H9 (cell line): ENCODE measurements at regions not wholly inside any gene's neighbourhood (a gene's known extent, or its start where the extent isn't known, plus 50 kb on each side); places are given as distances from the start of the nearest gene placed in this dataset.

ENCODE experiments used
- DNase-seq: peaks from one replicate; pipeline ENCODE4 v3.0.0-alpha.2; 2017
- H2AFZ ChIP-seq: one replicate; pipeline ENCODE4 v1.6.1; 2013; ENCODE audit warnings: mild to moderate bottlenecking, low read length, control low read depth, moderate library complexity
- H2AK5ac ChIP-seq: 2 replicates; pipeline ENCODE4 v1.6.1; 2013; ENCODE audit warnings: low read length, control low read depth, mixed read lengths; ENCODE audit not compliant: insufficient read length
- H2BK120ac ChIP-seq: one replicate; pipeline ENCODE4 v1.6.1; 2013; ENCODE audit warnings: low read depth, mild to moderate bottlenecking, low read length, control low read depth, inconsistent platforms; ENCODE audit not compliant: poor library complexity, severe bottlenecking
- H2BK12ac ChIP-seq: 2 replicates; pipeline ENCODE4 v1.6.1; 2013; ENCODE audit warnings: low read length, control low read depth, mixed read lengths, low read depth; ENCODE audit not compliant: insufficient read length
- H2BK15ac ChIP-seq: 2 replicates; pipeline ENCODE4 v1.6.1; 2013; ENCODE audit warnings: low read depth, low read length, control low read depth
- H2BK20ac ChIP-seq: one replicate; pipeline ENCODE4 v1.6.1; 2013; ENCODE audit warnings: low read depth, mild to moderate bottlenecking, low read length, control low read depth, inconsistent platforms; ENCODE audit not compliant: poor library complexity, severe bottlenecking
- H2BK5ac ChIP-seq: 2 replicates; pipeline ENCODE4 v1.6.1; 2013; ENCODE audit warnings: low read length, control low read depth, mixed read lengths; ENCODE audit not compliant: insufficient read length
- H3K14ac ChIP-seq: 2 replicates; pipeline ENCODE4 v1.6.1; 2013; ENCODE audit warnings: low read length, control low read depth; ENCODE audit not compliant: insufficient read depth
- H3K18ac ChIP-seq: 2 replicates; pipeline ENCODE4 v1.6.1; 2013; ENCODE audit warnings: low read depth, mild to moderate bottlenecking, mixed read lengths, low read length, control low read depth; ENCODE audit not compliant: insufficient read length
- H3K23ac ChIP-seq: 2 replicates; pipeline ENCODE4 v1.6.1; 2013; ENCODE audit warnings: low read length, control low read depth, mixed read lengths, low read depth; ENCODE audit not compliant: insufficient read length
- H3K23me2 ChIP-seq: 2 replicates; pipeline ENCODE4 v1.6.1; 2013; ENCODE audit warnings: low read depth, mild to moderate bottlenecking, mixed read lengths, low read length, control low read depth; ENCODE audit not compliant: insufficient read length, poor library complexity, severe bottlenecking
- H3K27ac ChIP-seq: 2 replicates; pipeline ENCODE4 v1.5.1; 2013; ENCODE audit warnings: low read length, control low read depth, mixed read lengths, low read depth; ENCODE audit not compliant: insufficient read length
- H3K27me3 ChIP-seq: 2 replicates; pipeline ENCODE4 v1.6.1; 2013; ENCODE audit warnings: low read length, control low read depth, inconsistent platforms; ENCODE audit not compliant: insufficient read depth
- H3K4ac ChIP-seq: 2 replicates; pipeline ENCODE4 v1.6.1; 2013; ENCODE audit warnings: low read depth, mild to moderate bottlenecking, control low read depth, inconsistent platforms, low read length, moderate library complexity
- H3K4me1 ChIP-seq: 2 replicates; pipeline ENCODE4 v1.6.1; 2013; ENCODE audit warnings: low read length, control low read depth, inconsistent platforms; ENCODE audit not compliant: insufficient read depth
- H3K4me2 ChIP-seq: 2 replicates; pipeline ENCODE4 v1.6.1; 2013; ENCODE audit warnings: low read length, control low read depth, mixed read lengths; ENCODE audit not compliant: insufficient read length, insufficient read depth
- H3K56ac ChIP-seq: 2 replicates; pipeline ENCODE4 v1.6.1; 2013; ENCODE audit warnings: low read depth, mild to moderate bottlenecking, mixed read lengths, low read length, control low read depth; ENCODE audit not compliant: insufficient read length
- H3K79me1 ChIP-seq: 2 replicates; pipeline ENCODE4 v1.6.1; 2013; ENCODE audit warnings: low read depth, mild to moderate bottlenecking, moderate library complexity, low read length, control low read depth, inconsistent platforms; ENCODE audit not compliant: insufficient read depth, poor library complexity, severe bottlenecking
- H3K79me2 ChIP-seq: 2 replicates; pipeline ENCODE4 v1.6.1; 2013; ENCODE audit warnings: low read length, control low read depth, inconsistent platforms; ENCODE audit not compliant: insufficient read depth
- H3K9ac ChIP-seq: 2 replicates; pipeline ENCODE4 v1.6.1; 2013; ENCODE audit warnings: low read length, control low read depth, mixed read lengths; ENCODE audit not compliant: insufficient read length; ENCODE audit errors: extremely low read depth
- H3K9me3 ChIP-seq: one replicate; pipeline ENCODE4 v1.6.1; 2013; ENCODE audit warnings: low read depth, low read length, inconsistent platforms; ENCODE audit not compliant: control insufficient read depth
- H3T11ph ChIP-seq: one replicate; pipeline ENCODE4 v1.6.1; 2013; ENCODE audit warnings: mild to moderate bottlenecking, low read length, control low read depth, inconsistent platforms
- H4K20me1 ChIP-seq: one replicate; pipeline ENCODE4 v1.6.1; 2013; ENCODE audit not compliant: control insufficient read depth, insufficient read length, insufficient read depth
- H4K5ac ChIP-seq: 2 replicates; pipeline ENCODE4 v1.6.1; 2013; ENCODE audit warnings: low read depth, mild to moderate bottlenecking, mixed read lengths, low read length, control low read depth; ENCODE audit not compliant: insufficient read length
- H4K8ac ChIP-seq: replicated peaks from 2 replicates; pipeline ENCODE4 v1.6.1; 2013; ENCODE audit warnings: low read length, control low read depth, mixed read lengths, low read depth; ENCODE audit not compliant: insufficient read length
- H4K91ac ChIP-seq: 2 replicates; pipeline ENCODE4 v1.6.1; 2013; ENCODE audit warnings: low read depth, mild to moderate bottlenecking, moderate library complexity, mixed read lengths, low read length, control low read depth; ENCODE audit not compliant: insufficient read length
- H3K27ac Mint-ChIP-seq, 3 experiments: 2 replicates in 2 of 3; 3 replicates in 1 of 3; pipeline ENCODE4 v1.8.0; 2020 to 2021; ENCODE audit warnings: mixed read lengths in 3 of 3, mild to moderate bottlenecking in 1 of 3, moderate library complexity in 1 of 3
- H3K27me3 Mint-ChIP-seq: 2 replicates; pipeline ENCODE4 v1.8.0; 2021; ENCODE audit warnings: low read depth, mild to moderate bottlenecking, moderate library complexity, mixed read lengths
- H3K36me3 Mint-ChIP-seq, 3 experiments: 2 replicates in 2 of 3; 3 replicates in 1 of 3; pipeline ENCODE4 v1.8.0; 2020 to 2021; ENCODE audit warnings: low read depth in 3 of 3, mixed read lengths in 3 of 3; ENCODE audit not compliant: insufficient read depth in 1 of 3
- H3K4me1 Mint-ChIP-seq, 2 experiments: 2 replicates each; pipeline ENCODE4 v1.8.0; 2020; ENCODE audit warnings: mixed read lengths in 2 of 2
- H3K4me3 Mint-ChIP-seq, 2 experiments: 2 replicates in 1 of 2; 3 replicates in 1 of 2; pipeline ENCODE4 v1.8.0; 2020 to 2021; ENCODE audit warnings: mild to moderate bottlenecking in 2 of 2, mixed read lengths in 2 of 2, moderate library complexity in 1 of 2
- H3K9me3 Mint-ChIP-seq, 2 experiments: 2 replicates in 1 of 2; 3 replicates in 1 of 2; pipeline ENCODE4 v1.8.0; 2020; ENCODE audit warnings: mild to moderate bottlenecking in 2 of 2, mixed read lengths in 2 of 2, moderate library complexity in 1 of 2
- WGBS: extraction: QIAGEN DNeasy Blood & Tissue Kit; methylation state at CpG from one replicate; pipeline ENCODE4 v1.1.7; 2013; ENCODE audit warnings: missing lambda C conversion rate, low lambda C conversion rate, mixed read lengths; ENCODE audit not compliant: insufficient read length; ENCODE audit errors: extremely low coverage; 5-methylcytosine and 5-hydroxymethylcytosine counted together
- TF ChIP-seq, protein P1 (sequence below): fragments of 200-600 bp; sonication (generic); conservative IDR thresholded peaks from 3 replicates; pipeline ENCODE4 v1.8.0; 2021; ENCODE audit warnings: antibody characterized with exemption, mild to moderate bottlenecking

DNA sequence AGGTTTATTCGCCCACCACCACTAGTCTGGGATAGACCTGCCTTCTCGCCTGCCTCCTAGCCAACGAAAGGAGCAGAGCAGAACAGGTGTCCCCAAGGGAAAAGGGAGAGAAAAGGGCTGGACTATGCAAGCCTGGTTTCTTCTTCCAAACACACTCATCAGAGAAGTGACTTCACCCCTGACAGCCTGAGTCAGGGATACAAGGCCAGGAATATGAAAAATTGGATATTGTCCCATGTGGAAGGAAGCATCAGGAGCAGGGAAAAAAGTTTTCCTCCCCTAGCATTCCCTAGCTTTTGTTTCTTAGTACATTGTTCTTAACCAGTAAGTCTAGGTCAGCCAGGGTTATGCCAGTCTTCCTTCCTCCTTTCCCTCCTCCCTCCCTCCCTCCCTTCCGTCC is 56.9 kb upstream of the TNRC6B start:
- no peak overlapping the region for H2BK20ac ChIP-seq
- H3K27me3 ChIP-seq = no peaks in the 10 kb centered on the region
- no peak overlapping the region for H3K14ac ChIP-seq
- H3K4ac ChIP-seq = no peak overlapping the region
- no CpG with 5 or more reads among the region's 4 CpGs for WGBS
- no peaks in the 10 kb centered on the region for H3K9me3 ChIP-seq
- no peaks in the 10 kb centered on the region for H3K79me2 ChIP-seq
- no peak overlapping the region for H2BK120ac ChIP-seq
- H2BK12ac ChIP-seq = no peak overlapping the region
- no peak overlapping the region for H3K9ac ChIP-seq
- no peak overlapping the region for H4K91ac ChIP-seq
- H3K27ac Mint-ChIP-seq = no peak overlapping the region
- no peak overlapping the region for H2AK5ac ChIP-seq
- H3K23ac ChIP-seq = no peak overlapping the region
- peaks cover 5% of the 10 kb centered on the region; the same call in 1 of the 2 replicates for H3K4me1 ChIP-seq
- H3K27ac ChIP-seq = no peak overlapping the region
- H3K4me2 ChIP-seq = no peak overlapping the region
- TF ChIP-seq, protein P1, sequence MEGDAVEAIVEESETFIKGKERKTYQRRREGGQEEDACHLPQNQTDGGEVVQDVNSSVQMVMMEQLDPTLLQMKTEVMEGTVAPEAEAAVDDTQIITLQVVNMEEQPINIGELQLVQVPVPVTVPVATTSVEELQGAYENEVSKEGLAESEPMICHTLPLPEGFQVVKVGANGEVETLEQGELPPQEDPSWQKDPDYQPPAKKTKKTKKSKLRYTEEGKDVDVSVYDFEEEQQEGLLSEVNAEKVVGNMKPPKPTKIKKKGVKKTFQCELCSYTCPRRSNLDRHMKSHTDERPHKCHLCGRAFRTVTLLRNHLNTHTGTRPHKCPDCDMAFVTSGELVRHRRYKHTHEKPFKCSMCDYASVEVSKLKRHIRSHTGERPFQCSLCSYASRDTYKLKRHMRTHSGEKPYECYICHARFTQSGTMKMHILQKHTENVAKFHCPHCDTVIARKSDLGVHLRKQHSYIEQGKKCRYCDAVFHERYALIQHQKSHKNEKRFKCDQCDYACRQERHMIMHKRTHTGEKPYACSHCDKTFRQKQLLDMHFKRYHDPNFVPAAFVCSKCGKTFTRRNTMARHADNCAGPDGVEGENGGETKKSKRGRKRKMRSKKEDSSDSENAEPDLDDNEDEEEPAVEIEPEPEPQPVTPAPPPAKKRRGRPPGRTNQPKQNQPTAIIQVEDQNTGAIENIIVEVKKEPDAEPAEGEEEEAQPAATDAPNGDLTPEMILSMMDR = no peak
- H3K9me3 Mint-ChIP-seq = no peaks in the 10 kb centered on the region
- no peak overlapping the region for H2BK5ac ChIP-seq
- H3K18ac ChIP-seq = no peak overlapping the region
- peaks cover 0 to 2% (median 0%) of the 10 kb centered on the region in 3 experiments; a peak in 2 of 7 replicates for H3K36me3 Mint-ChIP-seq
- no peak overlapping the region for H3K56ac ChIP-seq
- no peak overlapping the region for H3K4me3 Mint-ChIP-seq
- H2AFZ ChIP-seq = no peak overlapping the region
- DNase-seq = no peak
- H3K27me3 Mint-ChIP-seq = no peaks in the 10 kb centered on the region
- no peak overlapping the region for H4K5ac ChIP-seq
- H4K8ac ChIP-seq = no peak overlapping the region
- peaks cover 14% of the 10 kb centered on the region in 2 experiments for H3K4me1 Mint-ChIP-seq
- no peaks in the 10 kb centered on the region for H4K20me1 ChIP-seq
- H3T11ph ChIP-seq = no peak overlapping the region
- no peaks in the 10 kb centered on the region for H3K79me1 ChIP-seq
- H3K23me2 ChIP-seq = no peaks in the 10 kb centered on the region
- no peak overlapping the region for H2BK15ac ChIP-seq
